SIG-M5 (cell line): ENCODE measurements at regions not wholly inside any gene's neighbourhood (a gene's known extent, or its start where the extent isn't known, plus 50 kb on each side); places are given as distances from the start of the nearest gene placed in this dataset.

ENCODE experiments used
- DNase-seq: peaks from one replicate; lab custom pipeline; 2025; lab: John Stamatoyannopoulos, UW

GRCh38 chr16:87002717-87003413, 314.3 kb downstream of the C16orf95 start:
- DNase-seq: no peak

- DNase-seq: no peak
These were observed 313.8 kb downstream of the C16orf95 start for GRCh38 chr16:87003414-87003755.

GRCh38 chr16:87006021-87006420, 311.2 kb downstream of the C16orf95 start:
- no peak for DNase-seq

GRCh38 chr16:87006789-87007745, 310.1 kb downstream of the C16orf95 start:
- DNase-seq: no peak

- no peak for DNase-seq
These were observed 309.3 kb downstream of the C16orf95 start for GRCh38 chr16:87007907-87008306.

- DNase-seq: no peak
These were observed 308.5 kb downstream of the C16orf95 start for GRCh38 chr16:87008664-87009063.

GRCh38 chr16:87012954-87013938, 303.9 kb downstream of the C16orf95 start:
- no peak for DNase-seq

- DNase-seq: no peak
These were observed 303.1 kb downstream of the C16orf95 start for GRCh38 chr16:87014112-87014511.

GRCh38 chr16:87015021-87015420, 302.2 kb downstream of the C16orf95 start:
- DNase-seq: no peak

- DNase-seq: no peak
These were observed 300.9 kb downstream of the C16orf95 start for GRCh38 chr16:87016046-87017035.

GRCh38 chr16:87017371-87018012, 299.7 kb downstream of the C16orf95 start:
- peak; percentile 56 for DNase-seq

- DNase-seq: no peak
These were observed 291.5 kb downstream of the C16orf95 start for GRCh38 chr16:87025676-87026075.

- DNase-seq: no peak
These were observed 290.1 kb downstream of the C16orf95 start for GRCh38 chr16:87027056-87027616.

- DNase-seq: no peak
These were observed 288.5 kb downstream of the C16orf95 start for GRCh38 chr16:87028481-87029320.

GRCh38 chr16:87032554-87032953, 284.6 kb downstream of the C16orf95 start:
- no peak for DNase-seq

- no peak for DNase-seq
These were observed 284.1 kb downstream of the C16orf95 start for GRCh38 chr16:87033021-87033471.

GRCh38 chr16:87033541-87034300, 283.5 kb downstream of the C16orf95 start:
- DNase-seq: no peak

- no peak for DNase-seq
These were observed 282.9 kb downstream of the C16orf95 start for GRCh38 chr16:87034317-87034716.
